Body of pancreas (tissue), 4 donors: ENCODE measurements at regions not wholly inside any gene's neighbourhood (a gene's known extent, or its start where the extent isn't known, plus 50 kb on each side); places are given as distances from the start of the nearest gene placed in this dataset.

ENCODE experiments used
- POLR2A ChIP-seq, 3 donors: fragments of 450-650 bp; IDR thresholded peaks; one replicate each; pipeline ENCODE4 v1.6.1; 2016; ENCODE audit warnings: antibody characterized with exemption in 3 of 3, mild to moderate bottlenecking in 2 of 3
- TF ChIP-seq, protein P1 (sequence below), 7 experiments: fragments of 450-650 bp in 4 of 7; fragments of 200-600 bp in 3 of 7; sonication (generic) in 3 of 7; IDR thresholded peaks; one replicate each; pipeline ENCODE4 v1.5.1; 2016 to 2019; ENCODE audit warnings: antibody characterized with exemption in 7 of 7

DNA sequence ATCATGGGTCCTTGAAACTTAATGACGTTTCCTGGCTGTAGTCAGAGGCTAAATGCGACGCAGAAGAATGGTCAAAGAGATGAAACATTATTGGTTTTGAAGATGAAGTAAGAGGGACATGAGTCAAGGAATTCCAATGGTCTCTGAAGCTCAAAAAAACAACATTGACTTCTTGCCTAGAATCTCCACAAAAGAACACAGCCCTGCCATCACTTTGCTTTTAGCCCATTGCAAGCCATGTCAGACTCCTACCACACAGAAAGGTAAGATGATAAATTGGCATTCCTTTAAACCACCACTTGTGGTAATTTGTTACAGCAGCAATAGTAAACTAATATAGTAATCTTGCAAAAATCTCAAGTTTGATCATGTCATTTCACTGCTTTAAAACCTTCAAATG lies 109.4 kb downstream of the TMEM26 start:
- no peak for TF ChIP-seq POLR2A (IDR thresholded peaks at IDR 0.05)
- TF ChIP-seq, protein P1, sequence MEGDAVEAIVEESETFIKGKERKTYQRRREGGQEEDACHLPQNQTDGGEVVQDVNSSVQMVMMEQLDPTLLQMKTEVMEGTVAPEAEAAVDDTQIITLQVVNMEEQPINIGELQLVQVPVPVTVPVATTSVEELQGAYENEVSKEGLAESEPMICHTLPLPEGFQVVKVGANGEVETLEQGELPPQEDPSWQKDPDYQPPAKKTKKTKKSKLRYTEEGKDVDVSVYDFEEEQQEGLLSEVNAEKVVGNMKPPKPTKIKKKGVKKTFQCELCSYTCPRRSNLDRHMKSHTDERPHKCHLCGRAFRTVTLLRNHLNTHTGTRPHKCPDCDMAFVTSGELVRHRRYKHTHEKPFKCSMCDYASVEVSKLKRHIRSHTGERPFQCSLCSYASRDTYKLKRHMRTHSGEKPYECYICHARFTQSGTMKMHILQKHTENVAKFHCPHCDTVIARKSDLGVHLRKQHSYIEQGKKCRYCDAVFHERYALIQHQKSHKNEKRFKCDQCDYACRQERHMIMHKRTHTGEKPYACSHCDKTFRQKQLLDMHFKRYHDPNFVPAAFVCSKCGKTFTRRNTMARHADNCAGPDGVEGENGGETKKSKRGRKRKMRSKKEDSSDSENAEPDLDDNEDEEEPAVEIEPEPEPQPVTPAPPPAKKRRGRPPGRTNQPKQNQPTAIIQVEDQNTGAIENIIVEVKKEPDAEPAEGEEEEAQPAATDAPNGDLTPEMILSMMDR (IDR thresholded peaks at IDR 0.05), result no peak
